Stimulated activated effector memory CD8-positive, alpha-beta T cell treated with anti-CD3 and anti-CD28 coated beads, Interleukin-12 subunit alpha, Interleukin-12 subunit beta, amount 100 ng/mL, for 72 hours (primary cell): ENCODE measurements at regions not wholly inside any gene's neighbourhood (a gene's known extent, or its start where the extent isn't known, plus 50 kb on each side); places are given as distances from the start of the nearest gene placed in this dataset.
"Not testable (repeated sequence)": the region's sequence is repeated elsewhere in the genome, so short reads cannot be mapped to it uniquely, and the experiment has no call there.

Experiments used
- ATAC-seq: fragments of 150-1000 bp; cut with Tn5 transposase; 2 replicates; pipeline ENCODE4 v1.10.0; 2021
- DNase-seq, 2 donors: peaks; one replicate each; pipeline ENCODE4 v3.0.0; 2021 to 2022; ENCODE audit warnings: low spot score in 2 of 2
- H3K27ac Mint-ChIP-seq: one replicate; pipeline ENCODE4 v1.8.0; 2022; ENCODE audit warnings: mild to moderate bottlenecking, mixed read lengths
- H3K36me3 Mint-ChIP-seq: one replicate; pipeline ENCODE4 v1.8.0; 2022; ENCODE audit warnings: mild to moderate bottlenecking, mixed read lengths
- H3K4me1 Mint-ChIP-seq: one replicate; pipeline ENCODE4 v1.8.0; 2022; ENCODE audit warnings: mixed read lengths
- H3K4me3 Mint-ChIP-seq: one replicate; pipeline ENCODE4 v1.8.0; 2022; ENCODE audit warnings: mild to moderate bottlenecking, mixed read lengths
- H3K9me3 Mint-ChIP-seq: one replicate; pipeline ENCODE4 v1.8.0; 2022; ENCODE audit warnings: mixed read lengths

DNA sequence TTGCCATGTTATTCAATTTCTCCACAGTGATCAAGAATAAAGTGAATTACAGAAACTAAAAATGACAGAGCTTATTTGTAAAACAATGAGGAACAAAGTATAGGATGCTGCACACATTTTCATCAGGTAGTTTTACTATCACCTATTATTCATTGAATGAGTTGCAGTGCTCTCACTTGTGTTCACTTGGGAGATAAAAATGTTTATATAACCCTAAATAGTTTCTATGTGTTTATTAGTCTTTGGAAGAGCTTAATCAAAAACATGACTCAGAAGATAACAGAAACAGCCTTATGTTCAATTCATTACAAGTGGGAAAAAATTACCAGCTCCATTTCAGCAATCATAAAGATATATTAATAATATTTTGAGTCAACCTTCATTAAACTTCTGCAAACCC lies 796.2 kb downstream of the SLITRK1 start:
- no peak overlapping the region for H3K27ac Mint-ChIP-seq
- DNase-seq: no peak
- H3K4me1 Mint-ChIP-seq: no peaks in the 10 kb centered on the region
- peaks cover 14% of the 10 kb centered on the region for H3K9me3 Mint-ChIP-seq
- no peaks in the 10 kb centered on the region for H3K36me3 Mint-ChIP-seq
- ATAC-seq: no peak
- no peak overlapping the region for H3K4me3 Mint-ChIP-seq

- H3K9me3 Mint-ChIP-seq: peaks cover 10% of the 10 kb centered on the region
- H3K4me3 Mint-ChIP-seq: no peak overlapping the region
- ATAC-seq (no peak), DNase-seq (no peak)
- H3K27ac Mint-ChIP-seq: no peak overlapping the region
- no peaks in the 10 kb centered on the region for H3K4me1 Mint-ChIP-seq
- H3K36me3 Mint-ChIP-seq: no peaks in the 10 kb centered on the region
These were observed 796.9 kb downstream of the SLITRK1 start for GRCh38 chr13:83085186-83085900.

DNA sequence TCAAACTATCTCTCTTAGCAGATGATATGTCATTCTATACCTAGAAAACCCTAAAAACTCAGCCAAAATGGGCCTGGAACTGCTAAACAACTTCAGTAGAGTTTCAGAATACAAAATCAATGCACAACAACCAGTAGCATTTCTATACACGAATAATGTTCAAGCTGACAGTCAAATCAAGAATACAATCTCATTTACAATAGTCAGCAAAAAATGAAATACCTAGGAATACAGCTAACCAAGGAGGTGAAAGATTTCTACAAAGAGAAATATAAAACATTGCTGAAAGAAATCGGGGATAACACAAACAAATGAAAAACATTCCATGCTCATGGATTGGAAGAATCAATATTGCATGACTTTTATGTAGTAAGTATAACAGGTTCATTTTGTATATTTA lies 804.8 kb downstream of the SLITRK1 start:
- no peak overlapping the region for H3K4me3 Mint-ChIP-seq
- ATAC-seq: no peak

GRCh38 chr13:83073930-83074329 lies 808.3 kb downstream of the SLITRK1 start:
- H3K4me3 Mint-ChIP-seq, H3K4me1 Mint-ChIP-seq, H3K27ac Mint-ChIP-seq, ATAC-seq, DNase-seq, H3K36me3 Mint-ChIP-seq, H3K9me3 Mint-ChIP-seq: not testable (repeated sequence)

More for the DNA sequence above, 804.8 kb downstream of the SLITRK1 start:
- H3K9me3 Mint-ChIP-seq: peaks cover 4% of the 10 kb centered on the region
- DNase-seq: no peak
- H3K27ac Mint-ChIP-seq: no peak overlapping the region
- H3K4me1 Mint-ChIP-seq: no peaks in the 10 kb centered on the region
- H3K36me3 Mint-ChIP-seq: no peaks in the 10 kb centered on the region

GRCh38 chr13:83065108-83065507 lies 817.2 kb downstream of the SLITRK1 start:
- Mint-ChIP-seq H3K4me1 (no peaks in the 10 kb centered on the region), H3K9me3 (peaks cover 13% of the 10 kb centered on the region), H3K36me3 (no peaks in the 10 kb centered on the region), H3K4me3 (no peak overlapping the region), H3K27ac (no peak overlapping the region)
- ATAC-seq (no peak), DNase-seq (no peak)

DNA sequence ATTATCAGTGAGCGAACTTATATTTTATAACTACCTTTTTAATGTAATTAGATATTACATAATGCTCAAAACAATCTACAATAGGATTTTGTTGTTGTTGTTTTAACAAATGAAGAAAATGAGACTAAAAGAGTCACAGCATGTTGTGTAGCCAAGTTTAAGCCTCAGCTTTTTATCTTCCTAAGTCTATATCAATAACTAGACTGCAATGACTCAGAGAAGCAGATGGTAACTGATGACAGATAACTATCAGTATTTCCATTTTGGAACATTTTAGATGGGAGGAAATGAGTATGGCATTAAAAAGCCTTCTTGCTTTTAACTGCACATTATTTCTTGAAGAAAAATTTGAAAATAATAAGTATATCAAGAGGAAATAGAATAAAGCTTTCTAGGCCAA lies 825.2 kb downstream of the SLITRK1 start:
- DNase-seq (no peak), ATAC-seq (no peak)
- no peak overlapping the region for H3K4me3 Mint-ChIP-seq
- no peaks in the 10 kb centered on the region for H3K36me3 Mint-ChIP-seq
- no peak overlapping the region for H3K27ac Mint-ChIP-seq
- peaks cover 3% of the 10 kb centered on the region for H3K9me3 Mint-ChIP-seq
- no peaks in the 10 kb centered on the region for H3K4me1 Mint-ChIP-seq

- no peak overlapping the region for H3K27ac Mint-ChIP-seq
- H3K9me3 Mint-ChIP-seq: peaks cover 3% of the 10 kb centered on the region
- no peaks in the 10 kb centered on the region for H3K36me3 Mint-ChIP-seq
- no peak for DNase-seq
- H3K4me1 Mint-ChIP-seq: no peaks in the 10 kb centered on the region
- no peak for ATAC-seq
- no peak overlapping the region for H3K4me3 Mint-ChIP-seq
These were observed 826.0 kb downstream of the SLITRK1 start for GRCh38 chr13:83056269-83056668.

- H3K36me3 Mint-ChIP-seq: no peaks in the 10 kb centered on the region
- H3K4me3 Mint-ChIP-seq: no peak overlapping the region
- ATAC-seq: no peak
- peaks cover 3% of the 10 kb centered on the region for H3K9me3 Mint-ChIP-seq
- no peak overlapping the region for H3K27ac Mint-ChIP-seq
- DNase-seq: no peak
- H3K4me1 Mint-ChIP-seq: no peaks in the 10 kb centered on the region
These were observed 833.9 kb downstream of the SLITRK1 start for GRCh38 chr13:83048419-83048818.

DNA sequence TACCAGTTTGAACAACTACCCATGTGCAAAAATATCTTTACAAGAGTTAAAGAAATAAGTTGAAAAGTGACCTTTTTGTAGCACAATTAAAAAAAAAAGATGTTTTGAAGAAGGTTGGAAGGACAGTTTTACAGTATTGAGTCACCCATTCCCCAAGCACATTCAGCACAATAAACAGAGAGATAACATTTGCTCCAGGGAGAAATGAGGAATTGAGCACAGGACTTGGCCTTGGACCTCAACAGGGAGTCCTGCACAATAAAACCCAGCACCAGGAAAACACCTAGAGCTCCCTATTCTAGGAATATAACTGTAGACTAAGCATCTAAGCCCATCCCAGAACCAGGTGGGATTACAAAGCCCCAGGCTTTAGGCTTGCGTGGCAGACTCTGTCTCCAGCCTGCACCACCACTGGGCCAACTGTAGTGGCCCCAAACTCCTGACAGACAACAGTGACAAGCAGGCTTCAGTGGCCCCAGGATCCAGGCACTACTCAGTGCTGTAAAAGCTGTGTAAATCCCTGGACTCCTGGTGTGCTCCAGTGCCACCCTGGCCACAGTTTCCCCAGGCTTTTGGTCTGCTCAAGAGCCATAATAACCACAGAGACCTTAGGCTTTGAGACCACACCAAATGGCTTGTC lies 857.2 kb downstream of the SLITRK1 start:
- Mint-ChIP-seq H3K27ac (no peak overlapping the region), H3K4me3 (no peak overlapping the region), H3K9me3 (peaks cover 14% of the 10 kb centered on the region), H3K36me3 (no peaks in the 10 kb centered on the region), H3K4me1 (no peaks in the 10 kb centered on the region)
- DNase-seq: no peak
- ATAC-seq: no peak

- no peak for ATAC-seq
- Mint-ChIP-seq H3K36me3 (no peaks in the 10 kb centered on the region), H3K4me1 (no peaks in the 10 kb centered on the region), H3K27ac (no peak overlapping the region), H3K9me3 (peaks cover 16% of the 10 kb centered on the region), H3K4me3 (no peak overlapping the region)
- no peak for DNase-seq
These were observed 858.0 kb downstream of the SLITRK1 start for GRCh38 chr13:83024232-83024631.

DNA sequence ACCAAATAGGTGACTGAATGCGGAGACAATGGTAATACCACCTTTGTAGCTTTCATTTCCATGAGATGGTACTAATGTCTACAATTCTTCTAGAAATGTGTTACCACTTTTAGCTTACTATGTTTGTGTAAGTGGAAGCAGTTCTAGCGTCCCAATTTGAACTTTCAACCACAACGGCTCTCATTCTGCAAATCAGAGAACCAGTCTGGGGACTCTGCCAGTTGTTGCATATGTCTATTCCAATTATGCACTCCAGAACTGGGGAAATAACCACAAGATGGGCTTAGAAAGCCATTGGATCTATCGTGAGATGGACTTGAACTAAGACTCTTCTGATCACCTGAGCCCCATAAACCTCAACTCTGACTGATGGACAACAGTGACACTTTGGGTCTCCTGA lies 862.3 kb downstream of the SLITRK1 start:
- no peak overlapping the region for H3K4me3 Mint-ChIP-seq
- no peaks in the 10 kb centered on the region for H3K4me1 Mint-ChIP-seq
- ATAC-seq: no peak
- H3K36me3 Mint-ChIP-seq: no peaks in the 10 kb centered on the region
- no peak for DNase-seq
- H3K9me3 Mint-ChIP-seq: peaks cover 8% of the 10 kb centered on the region
- H3K27ac Mint-ChIP-seq: no peak overlapping the region

DNA sequence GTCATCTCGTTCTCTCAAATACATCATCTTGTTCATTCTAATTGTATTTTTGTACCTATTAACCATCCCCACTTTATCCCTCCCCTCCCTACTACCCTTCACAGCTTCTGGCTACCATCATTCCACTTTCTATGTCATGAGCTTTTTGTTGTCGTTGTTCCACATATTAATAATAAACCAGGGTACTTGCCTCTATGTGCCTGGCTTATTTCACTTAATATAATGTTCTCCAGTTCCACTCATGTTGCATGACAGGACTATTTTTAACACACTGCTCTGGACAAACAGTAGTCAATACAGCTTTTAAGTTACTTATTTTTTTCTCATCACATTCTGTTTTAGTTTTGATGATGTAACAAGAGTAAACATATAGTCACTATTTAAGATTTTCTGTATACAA lies 872.3 kb downstream of the SLITRK1 start:
- Mint-ChIP-seq H3K9me3 (peaks cover 9% of the 10 kb centered on the region), H3K36me3 (no peaks in the 10 kb centered on the region), H3K4me3 (no peak overlapping the region), H3K27ac (no peak overlapping the region), H3K4me1 (no peaks in the 10 kb centered on the region)
- ATAC-seq: no peak
- no peak for DNase-seq

GRCh38 chr13:83008212-83008929 lies 873.9 kb downstream of the SLITRK1 start:
- Mint-ChIP-seq H3K4me1 (no peaks in the 10 kb centered on the region), H3K36me3 (no peaks in the 10 kb centered on the region), H3K9me3 (peaks cover 10% of the 10 kb centered on the region), H3K4me3 (no peak overlapping the region), H3K27ac (no peak overlapping the region)
- DNase-seq: no peak
- no peak for ATAC-seq

GRCh38 chr13:83007226-83007625 lies 875.0 kb downstream of the SLITRK1 start:
- Mint-ChIP-seq H3K4me3 (no peak overlapping the region), H3K36me3 (no peaks in the 10 kb centered on the region), H3K9me3 (peaks cover 10% of the 10 kb centered on the region), H3K27ac (no peak overlapping the region), H3K4me1 (no peaks in the 10 kb centered on the region)
- DNase-seq (no peak), ATAC-seq (no peak)

- DNase-seq: no peak
- H3K36me3 Mint-ChIP-seq: no peaks in the 10 kb centered on the region
- H3K4me1 Mint-ChIP-seq: no peaks in the 10 kb centered on the region
- H3K27ac Mint-ChIP-seq: no peak overlapping the region
- peaks cover 18% of the 10 kb centered on the region for H3K9me3 Mint-ChIP-seq
- ATAC-seq: no peak
- no peak overlapping the region for H3K4me3 Mint-ChIP-seq
These were observed 879.1 kb downstream of the SLITRK1 start for GRCh38 chr13:83003185-83003584.

DNA sequence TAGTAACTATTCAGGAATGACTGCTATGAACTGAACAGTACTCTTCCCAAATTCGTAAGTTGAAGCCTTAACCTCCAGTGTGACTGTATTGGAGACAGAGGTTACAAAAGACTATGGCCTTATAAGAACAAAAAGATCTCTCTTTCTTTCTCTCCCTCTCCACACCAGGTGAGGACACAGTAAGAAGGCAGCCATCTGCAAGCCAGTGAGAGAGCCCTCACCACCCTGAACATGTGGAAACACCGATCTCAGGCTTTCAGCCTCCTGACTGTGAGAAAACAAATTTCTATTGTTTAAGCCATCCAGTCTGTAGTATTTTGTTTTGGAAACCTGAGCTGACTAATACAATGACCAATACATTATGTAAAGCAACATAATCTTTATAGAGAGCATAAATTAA lies 888.9 kb downstream of the SLITRK1 start:
- Mint-ChIP-seq H3K4me3 (no peak overlapping the region), H3K4me1 (no peaks in the 10 kb centered on the region), H3K9me3 (peaks cover 5% of the 10 kb centered on the region), H3K27ac (no peak overlapping the region), H3K36me3 (no peaks in the 10 kb centered on the region)
- no peak for ATAC-seq
- no peak for DNase-seq
